ENCODE measurements at regions not wholly inside any gene's neighbourhood (a gene's known extent, or its start where the extent isn't known, plus 50 kb on each side); places are given as distances from the start of the nearest gene placed in this dataset.

- no peak for TF ChIP-seq GABPA (IDR thresholded peaks at IDR 0.05; ENCODE audit: low read depth)
- TF ChIP-seq SPI1 (IDR thresholded peaks at IDR 0.05; ENCODE audit: borderline replicate concordance, low read depth), result no peak
- TF ChIP-seq CTCF (IDR thresholded peaks at IDR 0.05; ENCODE audit: insufficient read depth, low read length), result no peak
- TF ChIP-seq REST (IDR thresholded peaks at IDR 0.05; ENCODE audit: insufficient replicate concordance, low read depth), result no peak
- TF ChIP-seq POLR2AphosphoS5 (IDR thresholded peaks at IDR 0.05; ENCODE audit: low read depth), result no peak
- Histone ChIP-seq H3K27me3 (ENCODE audit: insufficient read depth, poor library complexity, severe bottlenecking) (no peaks in the 10 kb centered on the region), H3K27ac (replicated peaks) (no peak overlapping the region), H3K4me3 (replicated peaks; ENCODE audit: insufficient read depth, low read length) (no peak overlapping the region)
- DNase-seq (ENCODE audit: low read depth in 1 of 2, low spot score in 1 of 2), result no peak
Measured at GRCh38 chr2:111689174-111689573, 194.8 kb downstream of the ANAPC1 start.

GRCh38 chr2:111689941-111690340 is 194.1 kb downstream of the ANAPC1 start:
- no peak for DNase-seq (ENCODE audit: low read depth in 1 of 2, low spot score in 1 of 2)
- H3K27me3 ChIP-seq (ENCODE audit: insufficient read depth, poor library complexity, severe bottlenecking), result no peaks in the 10 kb centered on the region
- no peak overlapping the region for H3K27ac ChIP-seq (replicated peaks)
- TF ChIP-seq GABPA (IDR thresholded peaks at IDR 0.05; ENCODE audit: low read depth) (no peak), CTCF (IDR thresholded peaks at IDR 0.05; ENCODE audit: insufficient read depth, low read length) (no peak), REST (IDR thresholded peaks at IDR 0.05; ENCODE audit: insufficient replicate concordance, low read depth) (no peak), POLR2AphosphoS5 (IDR thresholded peaks at IDR 0.05; ENCODE audit: low read depth) (no peak), SPI1 (IDR thresholded peaks at IDR 0.05; ENCODE audit: borderline replicate concordance, low read depth) (no peak)
- H3K4me3 ChIP-seq (replicated peaks; ENCODE audit: insufficient read depth, low read length), result no peak overlapping the region

- Histone ChIP-seq H3K27ac (replicated peaks) (no peak overlapping the region), H3K4me3 (replicated peaks; ENCODE audit: insufficient read depth, low read length) (no peak overlapping the region), H3K27me3 (ENCODE audit: insufficient read depth, poor library complexity, severe bottlenecking) (no peaks in the 10 kb centered on the region)
- DNase-seq (ENCODE audit: low read depth in 1 of 2, low spot score in 1 of 2), result no peak
- TF ChIP-seq POLR2AphosphoS5 (IDR thresholded peaks at IDR 0.05; ENCODE audit: low read depth) (no peak), SPI1 (IDR thresholded peaks at IDR 0.05; ENCODE audit: borderline replicate concordance, low read depth) (no peak), REST (IDR thresholded peaks at IDR 0.05; ENCODE audit: insufficient replicate concordance, low read depth) (no peak), GABPA (IDR thresholded peaks at IDR 0.05; ENCODE audit: low read depth) (no peak), CTCF (IDR thresholded peaks at IDR 0.05; ENCODE audit: insufficient read depth, low read length) (no peak)
Measured at GRCh38 chr2:111691164-111691875, 192.7 kb downstream of the ANAPC1 start.
